ENCODE measurements at regions not wholly inside any gene's neighbourhood (a gene's known extent, or its start where the extent isn't known, plus 50 kb on each side); places are given as distances from the start of the nearest gene placed in this dataset.

GRCh38 chr12:68474467-68475204 lies 136.1 kb upstream of the RAP1B start (continued):
- TF ChIP-seq CSDC2 (CRISPR knock-in tag; IDR thresholded peaks at IDR 0.05) (no peak), ZFP30 (CRISPR knock-in tag; IDR thresholded peaks at IDR 0.05) (no peak), POU6F1 (CRISPR knock-in tag; IDR thresholded peaks at IDR 0.05; ENCODE audit: borderline replicate concordance, low read depth) (no peak), ARNTL (CRISPR knock-in tag; IDR thresholded peaks at IDR 0.05; ENCODE audit: borderline replicate concordance, low read depth) (no peak), TCF4 (CRISPR knock-in tag; IDR thresholded peaks at IDR 0.05; ENCODE audit: borderline replicate concordance) (no peak), ZFP3 (CRISPR knock-in tag; IDR thresholded peaks at IDR 0.05) (no peak), ZNF8 (CRISPR knock-in tag; IDR thresholded peaks at IDR 0.05) (no peak)

- ATAC-seq, result no peak
Observed at GRCh38 chr12:68476794-68477193, 133.9 kb upstream of the RAP1B start.

GRCh38 chr12:68477261-68477772 lies 133.4 kb upstream of the RAP1B start:
- TF ChIP-seq ZFP3 (CRISPR knock-in tag; IDR thresholded peaks at IDR 0.05) (no peak), PPARA (CRISPR knock-in tag; IDR thresholded peaks at IDR 0.05; ENCODE audit: borderline replicate concordance) (no peak), BACH2 (CRISPR knock-in tag; IDR thresholded peaks at IDR 0.05; ENCODE audit: borderline replicate concordance) (no peak), TOX (CRISPR knock-in tag; IDR thresholded peaks at IDR 0.05; ENCODE audit: borderline replicate concordance) (no peak), ARNTL (CRISPR knock-in tag; IDR thresholded peaks at IDR 0.05; ENCODE audit: borderline replicate concordance, low read depth) (no peak), ZNF565 (CRISPR knock-in tag; conservative IDR thresholded peaks at IDR 0.05; ENCODE audit: low read depth) (no peak), ESRRG (CRISPR knock-in tag; IDR thresholded peaks at IDR 0.05) (no peak), TSHZ2 (CRISPR knock-in tag; IDR thresholded peaks at IDR 0.05) (no peak), OSR1 (CRISPR knock-in tag; IDR thresholded peaks at IDR 0.05) (no peak), ZC3H10 (CRISPR knock-in tag; IDR thresholded peaks at IDR 0.05) (no peak), CREB5 (CRISPR knock-in tag; IDR thresholded peaks at IDR 0.05; ENCODE audit: low read depth) (no peak), SNAI2 (CRISPR knock-in tag; IDR thresholded peaks at IDR 0.05) (no peak)
- ATAC-seq, result no peak

More at GRCh38 chr12:68476794-68477193, 133.9 kb upstream of the RAP1B start:
- TF ChIP-seq BACH2 (CRISPR knock-in tag; IDR thresholded peaks at IDR 0.05; ENCODE audit: borderline replicate concordance) (no peak), PPARA (CRISPR knock-in tag; IDR thresholded peaks at IDR 0.05; ENCODE audit: borderline replicate concordance) (no peak), POU6F1 (CRISPR knock-in tag; IDR thresholded peaks at IDR 0.05; ENCODE audit: borderline replicate concordance, low read depth) (no peak), TSHZ2 (CRISPR knock-in tag; IDR thresholded peaks at IDR 0.05) (no peak), RARB (CRISPR knock-in tag; IDR thresholded peaks at IDR 0.05) (no peak), ISL1 (CRISPR knock-in tag; IDR thresholded peaks at IDR 0.05) (no peak)
